ENCODE measurements at regions not wholly inside any gene's neighbourhood (a gene's known extent, or its start where the extent isn't known, plus 50 kb on each side); places are given as distances from the start of the nearest gene placed in this dataset.

- Histone ChIP-seq H3K9me3 (ENCODE audit: insufficient read depth, low read depth, low read length) (no peaks in the 10 kb centered on the region), H3K27ac (ENCODE audit: low read depth, low read length) (no peak overlapping the region), H3K9ac (ENCODE audit: low read depth, low read length) (no peak overlapping the region), H3K36me3 (ENCODE audit: insufficient read depth, low read length) (no peaks in the 10 kb centered on the region), H3K4me3 (ENCODE audit: low read length) (no peak overlapping the region), H3K27me3 (ENCODE audit: insufficient read depth, low read length) (peaks cover 39% of the 10 kb centered on the region), H3K4me1 (ENCODE audit: insufficient read depth, low read length) (no peaks in the 10 kb centered on the region)
- 68% methylated on average over 5 of the region's 5 CpGs for WGBS
These were observed 229.1 kb upstream of the IGF1R start for GRCh38 chr15:98419173-98419780.

GRCh38 chr15:98420837-98421236, 227.5 kb upstream of the IGF1R start:
- Histone ChIP-seq H3K9ac (ENCODE audit: low read depth, low read length) (no peak overlapping the region), H3K4me3 (ENCODE audit: low read length) (no peak overlapping the region), H3K9me3 (ENCODE audit: insufficient read depth, low read depth, low read length) (no peaks in the 10 kb centered on the region), H3K27ac (ENCODE audit: low read depth, low read length) (no peak overlapping the region), H3K4me1 (ENCODE audit: insufficient read depth, low read length) (no peaks in the 10 kb centered on the region), H3K36me3 (ENCODE audit: insufficient read depth, low read length) (no peaks in the 10 kb centered on the region), H3K27me3 (ENCODE audit: insufficient read depth, low read length) (peaks cover 49% of the 10 kb centered on the region)
- WGBS = 88% methylated on average over 8 of the region's 8 CpGs

GRCh38 chr15:98421419-98422129, 226.8 kb upstream of the IGF1R start:
- H3K9me3 ChIP-seq (ENCODE audit: insufficient read depth, low read depth, low read length) = no peaks in the 10 kb centered on the region
- 10% methylated on average over 62 of the region's 62 CpGs for WGBS
- no peaks in the 10 kb centered on the region for H3K36me3 ChIP-seq (ENCODE audit: insufficient read depth, low read length)
- H3K4me1 ChIP-seq (ENCODE audit: insufficient read depth, low read length) = no peaks in the 10 kb centered on the region
- peaks cover 54% of the 10 kb centered on the region for H3K27me3 ChIP-seq (ENCODE audit: insufficient read depth, low read length)
- no peak overlapping the region for H3K27ac ChIP-seq (ENCODE audit: low read depth, low read length)
- no peak overlapping the region for H3K9ac ChIP-seq (ENCODE audit: low read depth, low read length)
- H3K4me3 ChIP-seq (ENCODE audit: low read length) = peak overlapping the region; percentile 50

DNA sequence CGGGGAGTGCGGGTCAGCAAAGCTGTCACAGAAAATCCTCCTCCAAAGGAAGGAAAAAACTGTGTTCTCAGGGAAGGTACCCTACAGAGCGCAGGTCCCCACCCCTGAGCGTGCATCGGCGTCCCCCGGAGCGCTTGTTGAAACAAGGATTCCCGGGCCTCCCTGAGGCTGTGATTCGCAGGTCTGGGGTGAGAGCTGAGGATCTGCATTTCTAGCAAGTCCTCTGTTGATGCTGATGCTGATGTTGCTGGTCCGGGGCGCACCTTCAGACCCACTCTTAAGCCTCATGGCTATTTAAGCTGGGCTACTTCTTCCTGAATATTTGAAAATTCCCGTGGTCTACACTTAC, 226.2 kb upstream of the IGF1R start:
- Histone ChIP-seq H3K9me3 (ENCODE audit: insufficient read depth, low read depth, low read length) (no peaks in the 10 kb centered on the region), H3K27me3 (ENCODE audit: insufficient read depth, low read length) (peaks cover 57% of the 10 kb centered on the region), H3K27ac (ENCODE audit: low read depth, low read length) (no peak overlapping the region), H3K4me1 (ENCODE audit: insufficient read depth, low read length) (no peaks in the 10 kb centered on the region), H3K4me3 (ENCODE audit: low read length) (peak overlapping the region; percentile 50), H3K9ac (ENCODE audit: low read depth, low read length) (no peak overlapping the region), H3K36me3 (ENCODE audit: insufficient read depth, low read length) (no peaks in the 10 kb centered on the region)
- whole genome bisulfite sequencing = 20% methylated on average over 13 of the region's 13 CpGs

DNA sequence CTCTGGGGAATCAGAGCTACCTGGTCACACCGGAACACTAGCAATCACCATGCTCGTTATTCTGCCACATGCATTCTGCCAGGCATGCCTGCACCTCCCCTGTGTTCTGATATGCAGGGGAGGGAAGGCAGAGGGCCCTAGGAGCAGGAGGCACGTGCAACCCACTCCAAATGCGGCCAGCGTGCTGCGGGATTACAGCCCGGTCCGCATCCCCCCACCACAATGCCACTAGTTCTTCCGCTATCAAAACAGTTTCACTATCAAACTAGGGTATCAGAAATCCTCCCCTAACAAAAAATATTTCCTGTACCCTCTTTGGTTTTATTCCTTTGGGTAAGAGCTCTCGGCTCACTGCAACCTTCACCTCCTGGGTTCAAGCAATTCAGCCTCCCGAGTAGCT, 223.2 kb upstream of the IGF1R start:
- Histone ChIP-seq H3K4me3 (ENCODE audit: low read length) (no peak overlapping the region), H3K9me3 (ENCODE audit: insufficient read depth, low read depth, low read length) (0 out of 2 replicates have a peak, but pooled peaks cover 5% of the 10 kb centered on the region), H3K27ac (ENCODE audit: low read depth, low read length) (no peak overlapping the region), H3K27me3 (ENCODE audit: insufficient read depth, low read length) (peaks cover 82% of the 10 kb centered on the region), H3K4me1 (ENCODE audit: insufficient read depth, low read length) (no peaks in the 10 kb centered on the region), H3K36me3 (ENCODE audit: insufficient read depth, low read length) (no peaks in the 10 kb centered on the region), H3K9ac (ENCODE audit: low read depth, low read length) (no peak overlapping the region)
- WGBS = 85% methylated on average over 11 of the region's 11 CpGs

DNA sequence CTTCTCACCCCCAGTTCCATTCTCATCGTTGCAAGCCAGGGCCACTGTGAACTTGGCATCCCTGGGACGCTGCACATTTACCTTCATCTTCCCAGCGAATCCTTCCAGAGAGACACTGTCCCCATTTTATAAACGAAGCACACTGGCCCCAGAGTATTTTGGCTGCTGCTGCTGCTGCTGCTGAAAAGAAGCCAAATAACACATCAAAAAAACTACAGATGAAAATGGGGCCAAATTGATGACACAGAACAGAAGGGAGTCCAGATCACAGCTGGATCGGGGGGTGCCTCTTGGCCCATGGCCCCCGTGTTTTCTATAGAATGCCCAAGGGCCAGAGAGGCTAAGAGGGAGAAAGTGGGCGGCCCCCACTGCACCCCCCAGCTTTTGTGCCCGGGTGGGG, 221.0 kb upstream of the IGF1R start:
- no peak overlapping the region for H3K4me3 ChIP-seq (ENCODE audit: low read length)
- H3K9ac ChIP-seq (ENCODE audit: low read depth, low read length) = no peak overlapping the region
- 0 out of 2 replicates have a peak, but pooled peaks cover 5% of the 10 kb centered on the region for H3K9me3 ChIP-seq (ENCODE audit: insufficient read depth, low read depth, low read length)
- no peaks in the 10 kb centered on the region for H3K36me3 ChIP-seq (ENCODE audit: insufficient read depth, low read length)
- H3K4me1 ChIP-seq (ENCODE audit: insufficient read depth, low read length) = no peaks in the 10 kb centered on the region
- peaks cover 61% of the 10 kb centered on the region for H3K27me3 ChIP-seq (ENCODE audit: insufficient read depth, low read length)
- no peak overlapping the region for H3K27ac ChIP-seq (ENCODE audit: low read depth, low read length)
- WGBS = 83% methylated on average over 8 of the region's 8 CpGs

DNA sequence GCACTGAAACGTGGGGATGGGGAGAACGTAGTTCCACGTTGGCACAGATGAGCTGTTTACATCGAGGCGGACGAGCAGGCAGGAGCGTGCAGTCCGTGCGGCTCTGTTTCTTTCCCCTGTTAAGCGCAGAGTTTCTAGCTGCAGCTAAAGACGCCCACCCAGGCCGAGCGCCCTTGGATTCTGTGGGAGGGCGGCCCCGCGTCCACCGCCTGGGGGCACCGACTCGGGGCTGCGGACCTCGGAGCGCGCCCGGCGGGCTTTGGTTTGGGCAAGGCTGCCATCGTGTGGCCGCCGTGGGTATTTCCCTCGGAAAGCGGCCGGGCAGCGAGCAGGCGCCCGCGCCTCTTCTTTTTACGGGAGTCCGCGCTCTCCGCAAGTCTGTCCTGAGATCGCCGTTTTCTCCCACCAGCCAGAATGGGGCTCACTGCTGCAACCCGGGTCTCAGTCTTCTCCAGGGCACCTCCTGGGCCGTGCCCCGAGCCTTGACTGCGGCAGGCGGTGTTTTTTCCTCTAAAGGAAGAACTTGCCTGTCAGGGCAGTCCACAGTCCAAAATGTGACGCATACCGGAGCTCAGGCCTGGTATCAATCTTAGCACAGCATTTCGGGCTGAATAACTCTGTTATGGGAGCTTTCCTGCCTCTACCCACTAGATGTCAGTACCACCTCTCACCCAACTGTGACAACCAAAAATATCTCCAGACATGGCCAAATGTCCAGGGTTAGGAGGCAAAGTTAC, 219.9 kb upstream of the IGF1R start:
- Histone ChIP-seq H3K27me3 (ENCODE audit: insufficient read depth, low read length) (peaks cover 50% of the 10 kb centered on the region), H3K4me3 (ENCODE audit: low read length) (peak overlapping the region; percentile 49), H3K4me1 (ENCODE audit: insufficient read depth, low read length) (no peaks in the 10 kb centered on the region), H3K36me3 (ENCODE audit: insufficient read depth, low read length) (no peaks in the 10 kb centered on the region), H3K9me3 (ENCODE audit: insufficient read depth, low read depth, low read length) (0 out of 2 replicates have a peak, but pooled peaks cover 5% of the 10 kb centered on the region), H3K9ac (ENCODE audit: low read depth, low read length) (no peak overlapping the region), H3K27ac (ENCODE audit: low read depth, low read length) (no peak overlapping the region)
- WGBS = 7% methylated on average over 49 of the region's 49 CpGs

DNA sequence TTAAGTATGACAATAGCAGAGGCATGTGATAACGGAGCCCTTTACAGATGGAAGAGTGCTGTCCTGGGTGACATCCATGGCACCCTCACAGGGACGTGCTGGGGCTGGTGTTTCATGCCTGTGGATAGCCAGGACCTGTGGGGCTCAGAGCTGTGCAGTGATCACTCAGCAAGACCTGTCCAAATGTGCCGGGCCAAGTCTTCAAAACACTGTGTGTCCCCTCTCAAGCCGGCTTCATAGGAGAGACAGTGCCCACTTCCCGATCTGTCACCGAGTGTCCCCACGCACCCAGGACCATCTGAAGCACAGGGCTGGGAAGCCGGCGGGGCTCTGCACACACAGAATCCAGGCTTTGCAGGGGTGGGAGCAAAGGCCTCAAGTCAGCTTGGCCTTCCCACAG, 217.2 kb upstream of the IGF1R start:
- 0 out of 2 replicates have a peak, but pooled peaks cover 5% of the 10 kb centered on the region for H3K9me3 ChIP-seq (ENCODE audit: insufficient read depth, low read depth, low read length)
- no peaks in the 10 kb centered on the region for H3K36me3 ChIP-seq (ENCODE audit: insufficient read depth, low read length)
- no peak overlapping the region for H3K4me3 ChIP-seq (ENCODE audit: low read length)
- peaks cover 33% of the 10 kb centered on the region for H3K27me3 ChIP-seq (ENCODE audit: insufficient read depth, low read length)
- H3K27ac ChIP-seq (ENCODE audit: low read depth, low read length) = no peak overlapping the region
- H3K4me1 ChIP-seq (ENCODE audit: insufficient read depth, low read length) = no peaks in the 10 kb centered on the region
- no peak overlapping the region for H3K9ac ChIP-seq (ENCODE audit: low read depth, low read length)
- WGBS = 88% methylated on average over 9 of the region's 9 CpGs

DNA sequence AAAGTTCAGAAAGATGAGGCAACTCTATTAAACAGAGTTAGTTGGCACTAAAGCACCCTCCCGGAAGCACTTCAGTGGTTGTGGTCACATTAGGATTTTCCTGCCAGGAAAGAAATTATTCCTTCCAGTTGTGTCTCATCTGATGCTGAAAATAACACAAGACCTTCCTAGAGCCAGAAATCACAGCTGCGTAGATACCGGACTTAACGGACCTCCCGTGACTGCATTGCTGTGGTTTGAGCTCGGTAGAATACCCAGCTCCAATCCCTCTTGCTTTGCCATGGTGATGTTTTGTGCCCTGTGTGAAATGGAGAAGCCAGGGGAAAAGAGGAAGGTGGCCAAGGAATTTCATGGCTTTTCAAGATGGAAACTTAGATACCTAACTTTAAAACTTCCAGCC, 215.0 kb upstream of the IGF1R start:
- 95% methylated on average over 6 of the region's 6 CpGs for WGBS
- Histone ChIP-seq H3K27me3 (ENCODE audit: insufficient read depth, low read length) (peaks cover 15% of the 10 kb centered on the region), H3K4me1 (ENCODE audit: insufficient read depth, low read length) (no peaks in the 10 kb centered on the region), H3K36me3 (ENCODE audit: insufficient read depth, low read length) (no peaks in the 10 kb centered on the region), H3K4me3 (ENCODE audit: low read length) (no peak overlapping the region), H3K9me3 (ENCODE audit: insufficient read depth, low read depth, low read length) (0 out of 2 replicates have a peak, but pooled peaks cover 5% of the 10 kb centered on the region), H3K27ac (ENCODE audit: low read depth, low read length) (no peak overlapping the region), H3K9ac (ENCODE audit: low read depth, low read length) (no peak overlapping the region)

- Histone ChIP-seq H3K4me3 (ENCODE audit: low read length) (no peak overlapping the region), H3K9ac (ENCODE audit: low read depth, low read length) (no peak overlapping the region), H3K27ac (ENCODE audit: low read depth, low read length) (no peak overlapping the region), H3K36me3 (ENCODE audit: insufficient read depth, low read length) (no peaks in the 10 kb centered on the region), H3K9me3 (ENCODE audit: insufficient read depth, low read depth, low read length) (0 out of 2 replicates have a peak, but pooled peaks cover 4% of the 10 kb centered on the region), H3K4me1 (ENCODE audit: insufficient read depth, low read length) (no peaks in the 10 kb centered on the region), H3K27me3 (ENCODE audit: insufficient read depth, low read length) (peaks cover 11% of the 10 kb centered on the region)
- whole genome bisulfite sequencing = 87% methylated on average over 10 of the region's 10 CpGs
These were observed 214.5 kb upstream of the IGF1R start for GRCh38 chr15:98433856-98434255.

DNA sequence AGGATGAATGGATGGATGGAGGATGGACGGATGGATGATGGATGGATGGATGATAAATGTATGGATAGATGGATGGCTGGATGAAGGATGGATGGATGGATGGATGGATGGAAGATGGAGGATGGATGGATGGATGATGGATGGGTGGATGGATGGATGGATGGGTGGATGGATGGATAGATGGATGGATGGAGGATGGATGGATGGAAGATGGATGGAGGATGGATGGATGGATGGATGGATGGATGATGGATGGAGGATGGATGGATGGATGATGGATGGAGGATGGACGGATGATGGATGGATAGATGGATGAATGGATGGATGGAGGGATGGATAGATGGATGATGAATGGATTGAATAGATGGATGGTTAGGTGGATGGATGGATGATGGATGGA, 210.6 kb upstream of the IGF1R start:
- Histone ChIP-seq H3K27ac (ENCODE audit: low read depth, low read length) (no peak overlapping the region), H3K36me3 (ENCODE audit: insufficient read depth, low read length) (no peaks in the 10 kb centered on the region), H3K4me1 (ENCODE audit: insufficient read depth, low read length) (peaks cover 3% of the 10 kb centered on the region), H3K9ac (ENCODE audit: low read depth, low read length) (no peak overlapping the region), H3K4me3 (ENCODE audit: low read length) (no peak overlapping the region), H3K27me3 (ENCODE audit: insufficient read depth, low read length) (no peaks in the 10 kb centered on the region), H3K9me3 (ENCODE audit: insufficient read depth, low read depth, low read length) (no peaks in the 10 kb centered on the region)
- WGBS = 88% methylated on average over 2 of the region's 2 CpGs
